Midbrain (tissue), 1 donor: ENCODE measurements at regions not wholly inside any gene's neighbourhood (a gene's known extent, or its start where the extent isn't known, plus 50 kb on each side); places are given as distances from the start of the nearest gene placed in this dataset.
"Not testable (repeated sequence)": the region's sequence is repeated elsewhere in the genome, so short reads cannot be mapped to it uniquely, and the experiment has no call there.

ENCODE experiments used
- DNase-seq: peaks from one replicate; lab custom pipeline; 2025; lab: John Stamatoyannopoulos, UW

DNA sequence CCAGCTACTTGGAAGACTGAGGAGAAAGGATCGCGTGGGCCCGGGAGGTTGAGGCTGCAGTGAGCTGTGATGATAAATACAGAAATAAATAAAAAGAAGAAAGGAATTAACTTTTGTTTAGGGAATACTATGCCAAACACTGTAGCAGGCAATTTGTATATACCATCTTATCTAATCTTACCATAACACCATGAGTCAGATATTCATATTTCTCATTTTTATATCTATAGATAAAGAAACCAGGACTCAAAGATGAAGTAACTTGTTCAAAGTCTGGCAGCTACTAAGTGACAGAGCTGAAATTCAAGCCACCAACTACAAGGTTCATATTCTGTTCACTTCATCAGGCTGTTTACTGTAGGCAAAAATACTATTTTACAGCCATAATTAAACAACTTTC, 119.2 kb upstream of the SLC39A10 start:
- no peak for DNase-seq

- DNase-seq, result no peak
Observed at GRCh38 chr2:195536906-195537305, 120.1 kb upstream of the SLC39A10 start.

DNA sequence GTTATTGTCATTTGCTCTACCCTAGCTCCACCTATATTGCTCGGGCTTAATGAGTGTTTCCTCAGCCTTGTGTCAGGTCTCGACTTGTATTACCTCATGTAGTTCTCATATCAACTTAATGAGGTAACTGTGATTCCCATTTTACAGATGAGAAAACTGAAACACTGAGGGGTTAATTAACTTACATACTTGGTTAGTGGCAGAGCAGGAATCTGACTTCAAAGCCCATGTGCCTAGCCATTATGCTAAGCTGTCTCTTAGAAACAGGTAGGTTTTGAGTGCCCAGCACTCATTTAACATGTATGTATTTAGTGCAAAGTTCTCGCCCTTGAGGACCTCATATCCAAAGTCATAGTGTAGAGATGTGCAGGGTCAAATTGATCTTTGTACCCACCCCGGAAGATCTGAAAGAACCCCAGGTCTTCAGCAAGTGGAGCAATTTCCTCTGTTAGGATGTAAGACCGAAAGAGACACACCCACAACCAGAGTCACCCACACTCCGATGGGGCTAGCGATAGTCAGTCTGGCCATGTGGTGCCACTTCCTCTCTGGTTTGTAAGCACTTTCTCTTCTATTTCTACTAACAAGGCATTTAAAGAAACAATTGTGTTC, 121.0 kb upstream of the SLC39A10 start:
- DNase-seq, result no peak

DNA sequence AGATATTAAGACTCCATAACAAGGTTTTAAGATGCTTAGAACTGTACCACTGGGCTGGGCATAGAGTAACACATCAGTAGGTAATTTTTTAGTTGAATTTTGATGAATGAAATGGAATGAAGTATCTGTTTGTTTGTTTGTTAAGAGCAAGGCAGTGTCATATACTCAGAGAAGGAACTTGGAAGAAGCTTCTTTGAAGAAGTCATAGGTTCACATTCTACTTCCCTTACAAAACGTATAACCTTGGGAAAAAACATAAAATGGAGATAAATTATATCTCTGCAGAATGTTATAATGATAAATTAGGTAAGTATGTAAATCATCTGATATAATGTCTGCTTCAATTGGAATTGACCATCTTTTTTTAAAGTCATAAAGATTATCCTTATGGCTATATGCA, 122.1 kb upstream of the SLC39A10 start:
- no peak for DNase-seq

- no peak for DNase-seq
Observed at GRCh38 chr2:195533771-195534642, 123.0 kb upstream of the SLC39A10 start.

GRCh38 chr2:195532628-195533271, 124.3 kb upstream of the SLC39A10 start:
- DNase-seq, result no peak

GRCh38 chr2:195532255-195532627, 124.8 kb upstream of the SLC39A10 start:
- DNase-seq, result no peak

GRCh38 chr2:195531754-195532153, 125.3 kb upstream of the SLC39A10 start:
- DNase-seq, result no peak

DNA sequence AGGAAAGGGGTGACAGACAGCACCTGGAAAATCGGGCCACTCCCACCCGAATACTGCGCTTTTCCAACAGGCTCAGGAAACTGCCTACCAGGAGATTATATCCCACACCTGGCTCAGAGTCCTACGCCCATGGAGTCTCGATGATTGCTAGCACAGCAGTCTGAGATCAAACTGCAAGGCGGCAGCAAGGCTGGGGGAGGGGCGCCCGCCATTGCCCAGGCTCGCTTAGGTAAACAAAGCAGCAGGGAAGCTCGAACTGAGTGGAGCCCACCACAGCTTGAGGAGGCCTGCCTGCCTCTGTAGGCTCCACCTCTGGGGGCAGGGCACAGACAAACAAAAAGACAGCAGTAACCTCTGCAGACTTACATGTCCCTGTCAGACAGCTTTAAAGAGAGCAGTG, 133.8 kb upstream of the SLC39A10 start:
- DNase-seq, result not testable (repeated sequence)

DNA sequence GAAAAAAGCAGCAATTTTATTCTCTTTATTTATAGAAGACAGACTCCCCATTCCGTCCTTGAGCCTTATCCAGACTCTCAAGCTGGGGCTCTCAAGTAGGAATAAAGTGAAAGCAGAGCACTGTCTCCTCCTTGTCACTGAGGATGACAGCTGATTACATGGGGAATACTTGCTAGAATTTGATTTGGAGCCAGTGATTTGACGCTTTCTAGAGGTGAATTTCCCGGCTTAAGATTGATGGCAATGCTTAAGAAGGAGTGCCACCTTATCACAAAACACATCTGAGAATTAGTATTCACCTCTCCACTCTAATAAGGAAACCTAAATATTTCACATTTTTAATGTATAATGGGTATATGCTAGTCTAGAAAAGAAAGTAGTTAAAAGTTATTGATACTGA, 135.4 kb upstream of the SLC39A10 start:
- DNase-seq, result no peak

GRCh38 chr2:195520671-195521155, 136.3 kb upstream of the SLC39A10 start:
- no peak for DNase-seq

GRCh38 chr2:195515551-195515950, 141.5 kb upstream of the SLC39A10 start:
- no peak for DNase-seq

DNA sequence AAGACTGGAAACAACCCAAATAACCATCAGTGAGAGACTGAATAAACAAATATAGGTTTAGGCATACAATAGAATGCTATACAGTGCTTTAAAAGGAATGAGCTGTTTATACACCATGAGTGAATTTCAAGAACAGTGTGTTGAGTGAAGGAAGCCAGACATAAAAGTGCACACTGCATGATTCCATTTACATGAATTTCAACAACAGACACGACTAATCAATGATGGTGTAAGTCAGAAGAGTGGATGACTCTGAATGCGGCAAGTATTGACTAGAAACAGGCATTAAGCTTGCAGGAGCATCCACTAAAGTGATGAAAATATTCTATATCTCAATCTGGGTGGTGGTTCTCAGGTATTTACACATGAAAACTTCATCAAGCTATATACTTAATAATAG, 142.7 kb upstream of the SLC39A10 start:
- DNase-seq, result no peak

DNA sequence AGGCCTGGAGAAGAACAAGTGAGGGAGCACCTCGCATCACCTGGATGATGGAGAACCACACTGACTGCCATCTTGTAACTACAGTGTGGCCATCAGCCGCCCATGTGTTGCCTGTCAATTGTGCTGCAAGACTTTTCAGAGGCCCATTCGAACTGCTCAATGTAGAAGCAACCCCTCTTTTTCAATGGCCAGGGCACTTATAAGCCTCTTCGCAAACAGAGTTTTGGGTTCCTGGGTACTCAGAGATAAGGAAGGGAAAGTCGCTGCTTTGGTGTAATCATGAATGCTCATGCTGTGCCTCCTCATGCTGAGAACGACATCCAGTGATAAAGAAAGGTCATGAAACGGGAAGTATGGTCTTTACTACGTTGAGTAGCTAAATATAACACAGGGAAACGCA, 143.9 kb upstream of the SLC39A10 start:
- DNase-seq, result no peak

- DNase-seq, result no peak
Observed at GRCh38 chr2:195509551-195509950, 147.5 kb upstream of the SLC39A10 start.

GRCh38 chr2:195508139-195508455, 148.9 kb upstream of the SLC39A10 start:
- DNase-seq, result no peak

- DNase-seq, result no peak
Observed at GRCh38 chr2:195507447-195508138, 149.4 kb upstream of the SLC39A10 start.

GRCh38 chr2:195505701-195506100, 151.3 kb upstream of the SLC39A10 start:
- DNase-seq, result no peak

- no peak for DNase-seq
Observed at GRCh38 chr2:195503208-195503607, 153.8 kb upstream of the SLC39A10 start.

GRCh38 chr2:195501746-195502145, 155.3 kb upstream of the SLC39A10 start:
- DNase-seq, result no peak

DNA sequence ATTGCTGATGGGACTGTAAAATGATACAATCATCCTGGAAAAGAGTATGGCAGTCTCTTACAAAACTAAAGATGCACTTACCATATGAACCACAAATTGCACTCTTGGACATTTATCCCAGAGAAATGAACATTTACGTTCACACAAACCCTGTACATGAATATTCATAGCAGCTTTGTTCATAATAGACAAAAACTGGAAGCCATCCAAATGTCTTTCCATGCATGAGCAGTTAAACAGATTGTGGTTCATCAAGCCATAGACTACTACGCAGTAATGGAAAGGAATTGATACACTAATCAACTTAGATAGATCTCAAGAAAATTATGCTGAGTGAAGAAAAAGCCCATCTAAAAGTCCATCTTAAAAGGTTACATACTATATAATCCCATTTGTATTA, 156.1 kb upstream of the SLC39A10 start:
- DNase-seq, result no peak

- DNase-seq, result no peak
Observed at GRCh38 chr2:195498839-195499490, 158.1 kb upstream of the SLC39A10 start.
